GM18505 (cell line): ENCODE measurements at regions not wholly inside any gene's neighbourhood (a gene's known extent, or its start where the extent isn't known, plus 50 kb on each side); places are given as distances from the start of the nearest gene placed in this dataset.

Source experiments
- ATAC-seq: cut with Tn5 transposase; IDR thresholded peaks from one replicate; pipeline ENCODE4 v1.9.1; 2021; ENCODE audit not compliant: unreplicated experiment
- POLR2A ChIP-seq: IDR thresholded peaks from 4 replicates; pipeline ENCODE4 v1.6.1; 2011; ENCODE audit warnings: borderline replicate concordance; ENCODE audit not compliant: insufficient read depth, insufficient read length; ENCODE audit errors: extremely low read depth

DNA sequence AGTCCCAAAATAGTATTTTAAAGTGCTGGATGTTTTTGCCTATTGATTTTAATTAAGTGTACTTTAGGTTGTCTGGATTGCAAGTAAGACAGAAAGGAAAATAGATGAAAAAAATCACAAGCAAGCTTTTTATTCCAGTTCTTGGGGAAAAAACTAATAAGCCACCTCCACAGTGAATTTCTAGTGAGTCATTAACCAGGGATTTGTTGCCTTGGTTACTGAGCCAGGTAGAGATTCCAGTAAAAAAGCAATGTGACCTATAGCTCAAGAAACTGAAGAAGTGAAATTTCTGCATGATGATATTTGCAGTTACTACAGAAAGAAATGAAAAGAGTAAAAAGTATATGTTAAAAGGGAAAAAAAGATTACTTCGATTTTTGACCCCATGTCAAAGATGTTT is 160.6 kb downstream of the METTL4 start:
- no peak for TF ChIP-seq POLR2A
- no peak for ATAC-seq

DNA sequence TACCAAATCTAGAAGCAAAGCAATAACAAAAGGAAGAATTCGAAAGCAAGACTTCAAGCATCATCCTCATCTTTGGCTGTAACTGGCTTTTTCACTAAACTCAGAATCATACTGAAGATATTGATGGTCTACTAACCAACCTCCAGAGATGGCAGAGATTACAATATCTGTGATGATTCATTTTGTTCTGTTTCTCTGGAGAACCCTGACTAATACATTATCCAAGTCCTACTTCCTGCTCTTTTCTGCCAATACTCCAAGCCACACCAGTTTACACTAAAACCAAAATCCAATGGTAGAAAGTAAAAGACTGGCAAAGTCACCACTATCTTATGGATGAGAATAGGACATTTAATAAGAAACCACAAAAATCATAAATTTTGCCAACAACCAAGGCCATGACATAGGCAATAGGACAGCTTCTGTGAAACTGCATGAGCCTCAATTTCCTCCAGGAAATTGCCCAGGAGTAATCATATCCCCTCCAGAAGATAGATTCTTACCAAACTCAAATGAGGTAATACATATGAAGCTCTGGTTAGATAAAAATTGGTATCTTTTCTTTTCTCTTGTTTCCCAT is 159.8 kb downstream of the METTL4 start:
- no peak for ATAC-seq
- TF ChIP-seq POLR2A = no peak

DNA sequence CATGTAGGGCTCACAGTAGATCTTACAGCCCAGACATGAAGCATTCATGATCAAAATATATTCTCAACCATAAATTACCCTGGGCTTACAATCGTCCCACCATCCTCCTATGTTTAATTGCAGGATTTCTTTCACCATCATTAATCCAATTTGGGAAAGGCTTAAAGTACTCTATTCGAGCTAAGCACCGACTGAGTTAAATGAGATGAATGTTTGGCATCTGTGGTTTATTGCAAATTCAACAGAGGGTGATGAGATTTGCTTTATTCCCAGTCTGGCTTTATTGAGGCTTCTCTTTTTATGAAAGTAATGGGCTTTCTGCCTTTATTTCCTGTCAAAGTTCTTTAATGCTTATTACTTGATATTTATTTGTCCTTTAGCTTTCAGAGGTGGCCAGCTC is 159.0 kb downstream of the METTL4 start:
- ATAC-seq = no peak
- TF ChIP-seq POLR2A = no peak

DNA sequence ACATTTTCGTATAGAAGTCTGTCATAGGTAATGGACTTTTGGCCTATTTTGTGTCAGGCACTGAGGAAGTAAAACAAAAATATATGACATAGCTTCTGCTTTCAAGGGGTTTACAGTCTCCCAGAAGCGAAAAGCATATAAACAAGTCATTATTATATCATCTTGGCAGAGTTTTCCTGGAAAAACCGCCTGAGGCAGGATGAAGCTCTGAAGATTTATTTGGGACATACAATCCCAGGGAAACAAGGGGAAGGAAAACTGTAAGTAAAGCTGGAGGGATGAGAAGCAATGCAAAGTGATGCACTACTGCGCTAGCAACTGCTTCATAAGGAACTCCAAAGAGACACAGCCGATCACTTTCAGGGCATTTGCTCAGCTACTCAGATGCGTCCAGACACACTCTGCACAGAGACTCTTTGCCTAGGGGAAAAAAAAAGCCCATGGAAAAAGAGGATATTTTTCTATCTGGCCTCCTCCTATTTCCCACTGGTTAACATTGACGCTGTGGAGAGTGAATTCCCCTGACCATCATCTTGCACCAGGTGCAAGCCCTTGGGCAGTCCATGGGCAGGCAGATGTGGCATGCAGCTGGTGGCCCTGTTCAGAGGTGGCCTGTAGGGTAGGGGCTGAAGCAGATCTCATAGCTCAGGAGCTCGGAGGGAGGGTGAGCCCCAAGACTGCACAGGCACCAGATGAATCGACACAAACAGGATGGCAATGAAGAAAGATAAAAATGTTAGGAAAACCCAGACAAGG is 158.1 kb downstream of the METTL4 start:
- ATAC-seq = no peak
- no peak for TF ChIP-seq POLR2A

DNA sequence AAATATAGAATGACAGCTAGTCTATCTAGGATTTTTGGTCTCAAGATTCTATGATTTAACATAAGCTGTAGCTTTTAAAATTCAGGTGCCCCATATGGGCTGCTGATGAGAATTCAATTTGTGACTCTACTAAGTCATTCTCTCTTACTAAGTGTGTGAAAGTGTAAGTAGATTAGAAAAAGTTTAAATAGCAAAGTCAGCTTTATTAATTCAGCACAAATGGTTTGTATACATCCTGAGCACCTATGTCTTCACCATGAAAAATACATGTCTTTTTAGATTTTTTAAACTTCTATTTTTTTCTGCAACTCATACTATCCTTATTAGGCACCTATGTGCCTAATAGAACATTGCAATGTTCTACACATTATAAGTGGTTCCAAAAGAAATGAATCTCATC is 157.1 kb downstream of the METTL4 start:
- no peak for ATAC-seq

DNA sequence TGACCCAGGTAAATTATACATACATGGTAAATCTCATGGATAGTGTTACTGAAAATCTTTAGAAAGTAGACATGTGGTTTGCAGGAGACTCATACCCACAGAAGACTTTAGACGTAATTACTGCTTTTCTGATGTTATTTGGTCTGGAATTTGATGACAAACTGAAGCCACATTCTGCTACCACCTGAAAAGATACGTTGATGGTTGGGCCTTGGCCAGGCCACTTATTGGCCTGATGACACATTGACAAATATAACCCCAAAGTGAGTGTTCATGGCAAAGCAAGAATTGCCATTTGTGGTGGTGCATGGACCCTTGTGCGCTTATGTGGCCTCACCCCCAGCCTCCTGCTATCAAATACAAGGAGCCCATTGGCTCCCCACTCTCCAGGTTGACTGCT is 155.6 kb downstream of the METTL4 start:
- no peak for ATAC-seq
- TF ChIP-seq POLR2A = no peak

More for the DNA sequence above, 157.1 kb downstream of the METTL4 start:
- no peak for TF ChIP-seq POLR2A

DNA sequence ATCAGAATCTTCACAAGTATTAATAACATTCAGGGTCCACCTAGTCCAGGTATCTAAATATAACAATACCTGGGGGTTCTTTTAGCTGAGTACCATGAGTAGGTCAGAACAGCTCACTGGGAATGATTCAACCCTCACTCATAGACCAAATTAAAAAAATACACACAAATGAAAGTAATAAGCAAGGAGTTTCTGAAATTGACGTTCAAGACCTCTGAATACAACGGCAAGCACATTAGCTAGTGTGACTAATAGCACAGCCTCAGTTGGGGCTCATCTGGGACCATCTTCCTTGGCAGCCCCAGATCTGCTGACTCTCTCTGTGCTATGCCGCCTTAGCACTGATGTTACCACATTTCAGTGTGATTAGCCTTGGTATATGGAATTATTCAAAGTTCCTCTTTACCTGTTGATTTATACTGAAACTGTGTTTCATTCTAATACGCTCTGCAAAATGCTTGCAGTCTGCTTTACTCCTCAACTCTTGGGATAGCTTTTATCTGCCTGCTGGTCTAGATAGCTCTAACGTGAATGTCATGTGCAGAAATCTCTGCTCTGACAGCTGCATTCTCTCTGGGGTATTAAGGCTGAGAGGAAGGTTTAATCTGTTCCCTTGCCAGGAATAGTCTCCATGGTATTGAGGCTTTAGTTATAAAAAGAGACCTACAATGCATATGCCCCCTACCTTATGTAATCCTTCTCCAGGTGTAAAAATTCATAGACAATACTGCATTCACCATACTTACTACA is 153.3 kb downstream of the METTL4 start:
- no peak for ATAC-seq
- TF ChIP-seq POLR2A = no peak

DNA sequence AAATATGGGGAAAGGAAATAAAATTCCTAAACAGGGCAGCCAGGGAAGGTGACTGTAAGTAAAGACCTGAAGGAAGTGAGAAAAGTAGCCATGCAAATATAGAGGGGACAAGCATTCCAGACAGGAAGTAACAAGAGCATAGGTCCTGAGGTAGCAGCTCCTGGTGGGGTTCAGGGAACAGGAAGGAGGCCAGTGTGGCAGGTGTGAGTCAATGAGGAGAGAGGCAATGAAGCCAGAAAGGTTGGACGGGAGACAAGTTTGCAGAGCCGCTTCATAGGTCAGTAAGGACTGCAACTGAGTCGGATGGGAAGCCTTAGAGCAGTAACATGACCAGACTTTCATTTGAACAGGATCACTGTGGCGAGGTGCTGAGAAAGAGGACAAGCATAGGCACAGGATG is 150.9 kb downstream of the METTL4 start:
- no peak for ATAC-seq
- TF ChIP-seq POLR2A = no peak

DNA sequence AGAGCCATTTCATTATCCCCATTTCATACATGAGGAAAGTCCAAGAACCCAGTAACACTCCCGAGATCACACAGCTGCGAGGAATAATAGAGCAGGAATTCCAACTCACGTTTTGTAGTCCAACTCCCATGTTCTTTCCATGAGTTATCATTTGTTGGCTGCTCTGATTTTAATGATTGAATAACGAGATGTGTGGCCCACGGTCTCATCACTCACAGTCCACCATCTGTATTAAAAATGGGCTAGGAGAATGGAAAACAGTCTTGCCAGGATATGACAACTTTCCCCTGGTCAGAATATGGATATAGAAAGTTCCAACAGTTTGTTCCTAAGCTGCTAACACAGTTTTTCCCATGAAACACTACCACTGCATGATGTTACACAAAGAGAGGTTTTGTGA is 147.5 kb downstream of the METTL4 start:
- ATAC-seq = no peak
- no peak for TF ChIP-seq POLR2A

DNA sequence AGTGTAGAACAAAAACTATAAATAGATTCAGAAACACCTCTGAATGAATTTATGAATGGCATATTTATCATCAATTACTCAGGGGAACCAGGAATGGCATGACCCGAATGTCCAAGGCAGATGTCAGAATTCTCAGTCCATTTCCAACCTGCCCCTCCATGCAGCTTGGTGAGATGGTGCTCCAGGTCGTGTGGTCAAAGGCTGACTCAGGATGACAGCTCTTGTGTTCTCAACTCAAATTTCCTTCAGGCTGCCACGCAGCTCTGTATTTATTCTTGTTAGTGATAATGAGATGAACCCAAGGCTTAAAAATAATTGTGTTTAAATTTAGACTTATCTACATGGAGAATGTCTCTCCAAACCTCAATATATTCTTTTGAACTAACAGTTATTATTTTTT is 146.9 kb downstream of the METTL4 start:
- ATAC-seq = no peak

DNA sequence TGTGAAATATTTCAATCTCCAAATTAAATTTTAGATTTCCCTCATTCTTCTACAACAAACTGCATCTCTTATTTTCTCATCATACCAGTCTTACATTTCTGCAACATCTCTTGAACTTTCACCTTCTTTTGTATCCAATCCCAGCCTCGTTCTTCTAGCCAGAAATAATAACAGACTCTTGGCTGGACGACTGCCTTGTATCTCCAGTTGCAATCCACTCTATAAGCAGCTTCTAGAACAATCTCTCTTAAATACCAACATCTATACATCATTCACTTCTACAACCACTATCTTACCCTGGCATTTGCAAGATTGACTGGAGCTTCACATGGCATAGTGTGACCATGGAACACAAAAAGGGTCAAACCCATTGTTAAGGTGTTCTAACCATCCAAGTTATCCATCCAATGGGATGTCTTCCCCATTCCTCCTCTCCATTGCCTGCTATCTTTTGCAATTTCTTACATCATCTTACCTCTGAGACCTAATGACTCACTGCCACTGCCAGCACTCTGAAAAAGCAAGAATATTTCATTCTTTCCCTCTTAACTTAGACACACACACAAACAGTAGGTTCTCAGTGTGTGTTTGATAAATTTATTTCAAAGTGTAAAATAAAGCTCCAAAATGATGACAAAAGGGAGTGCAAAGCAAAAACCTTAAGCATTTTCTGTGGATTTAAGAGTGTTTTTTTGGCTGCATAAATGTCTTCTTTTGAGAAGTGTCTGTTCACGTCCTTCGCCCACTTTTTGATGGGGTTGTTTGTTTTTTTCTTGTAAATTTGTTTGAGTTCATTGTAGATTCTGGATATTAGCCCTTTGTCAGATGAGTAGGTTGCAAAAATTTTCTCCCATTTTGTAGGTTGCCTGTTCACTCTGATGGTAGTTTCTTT is 145.6 kb downstream of the METTL4 start:
- no peak for TF ChIP-seq POLR2A
- ATAC-seq = no peak

More for the DNA sequence above, 146.9 kb downstream of the METTL4 start:
- no peak for TF ChIP-seq POLR2A

DNA sequence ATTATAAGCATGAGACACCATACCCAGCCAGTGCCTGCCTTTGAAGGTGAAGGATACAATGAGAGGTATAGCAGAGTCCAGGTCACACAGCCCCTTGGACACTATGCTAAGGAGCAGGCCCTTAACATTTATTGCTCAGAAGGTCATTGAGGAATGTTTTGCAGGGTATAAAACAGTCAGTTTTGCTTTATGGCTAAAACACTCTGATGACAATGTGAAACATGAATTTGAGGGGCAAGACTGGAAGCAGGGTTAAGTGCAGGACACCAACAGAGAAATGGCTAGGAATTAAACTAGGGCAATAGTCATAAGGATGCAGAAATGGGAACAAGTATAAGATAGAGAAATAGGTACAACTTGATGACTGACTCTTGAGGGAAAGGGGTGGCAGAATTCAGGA is 141.1 kb downstream of the METTL4 start:
- TF ChIP-seq POLR2A = no peak
- no peak for ATAC-seq

DNA sequence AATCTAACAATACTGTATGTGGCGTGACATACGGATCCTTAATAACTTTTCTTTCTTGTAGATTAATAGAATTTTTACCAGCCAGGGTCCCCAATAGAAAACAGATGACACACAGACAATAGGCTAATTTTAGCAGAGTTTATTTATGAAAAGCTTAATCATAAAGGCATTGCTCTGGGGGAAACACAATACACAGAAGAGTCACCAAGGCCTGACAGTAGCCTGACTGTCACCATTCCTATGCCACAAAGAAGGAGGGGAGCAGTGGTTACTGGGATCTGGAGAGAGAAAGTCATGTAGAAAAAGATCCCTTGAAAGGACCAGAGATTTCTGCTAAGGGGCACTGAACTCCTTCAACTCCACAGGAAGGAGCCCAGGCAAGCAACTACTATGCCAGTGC is 139.5 kb downstream of the METTL4 start:
- no peak for TF ChIP-seq POLR2A
- no peak for ATAC-seq
